IPS-15b (cell line): ENCODE measurements at regions not wholly inside any gene's neighbourhood (a gene's known extent, or its start where the extent isn't known, plus 50 kb on each side); places are given as distances from the start of the nearest gene placed in this dataset.

Experiments
- H3K27me3 ChIP-seq: one replicate; pipeline ENCODE4 v1.6.1; 2013; ENCODE audit warnings: low read length; ENCODE audit not compliant: control insufficient read depth, insufficient read depth
- H3K36me3 ChIP-seq: one replicate; pipeline ENCODE4 v1.6.1; 2013; ENCODE audit warnings: low read length; ENCODE audit not compliant: control insufficient read depth, insufficient read depth
- H3K4me1 ChIP-seq: one replicate; pipeline ENCODE4 v1.6.1; 2013; ENCODE audit warnings: mild to moderate bottlenecking, low read length; ENCODE audit not compliant: control insufficient read depth, insufficient read depth
- H3K4me3 ChIP-seq: one replicate; pipeline ENCODE4 v1.5.1; 2013; ENCODE audit warnings: low read depth, low read length
- H3K9ac ChIP-seq: one replicate; pipeline ENCODE4 v1.6.1; 2013; ENCODE audit warnings: low read depth, mild to moderate bottlenecking, low read length
- H3K9me3 ChIP-seq: one replicate; pipeline ENCODE4 v1.6.1; 2013; ENCODE audit warnings: mild to moderate bottlenecking, low read length; ENCODE audit not compliant: control insufficient read depth, insufficient read depth

GRCh38 chr2:120591572-120591971 lies 144.1 kb upstream of the GLI2 start:
- Histone ChIP-seq H3K36me3 (no peaks in the 10 kb centered on the region), H3K4me1 (peaks cover 8% of the 10 kb centered on the region), H3K9ac (no peak overlapping the region), H3K9me3 (no peaks in the 10 kb centered on the region), H3K27me3 (peaks cover 33% of the 10 kb centered on the region), H3K4me3 (no peak overlapping the region)

GRCh38 chr2:120592084-120592483 lies 143.6 kb upstream of the GLI2 start:
- Histone ChIP-seq H3K4me3 (no peak overlapping the region), H3K9ac (no peak overlapping the region), H3K36me3 (no peaks in the 10 kb centered on the region), H3K27me3 (peaks cover 30% of the 10 kb centered on the region), H3K9me3 (no peaks in the 10 kb centered on the region), H3K4me1 (peaks cover 8% of the 10 kb centered on the region)

- no peak overlapping the region for H3K4me3 ChIP-seq
- peaks cover 18% of the 10 kb centered on the region for H3K27me3 ChIP-seq
- peaks cover 3% of the 10 kb centered on the region for H3K4me1 ChIP-seq
- no peaks in the 10 kb centered on the region for H3K36me3 ChIP-seq
- H3K9me3 ChIP-seq = no peaks in the 10 kb centered on the region
- no peak overlapping the region for H3K9ac ChIP-seq
Measured at GRCh38 chr2:120593921-120594686, 141.6 kb upstream of the GLI2 start.

- no peaks in the 10 kb centered on the region for H3K9me3 ChIP-seq
- H3K4me3 ChIP-seq = no peak overlapping the region
- no peak overlapping the region for H3K9ac ChIP-seq
- no peaks in the 10 kb centered on the region for H3K36me3 ChIP-seq
- peaks cover 8% of the 10 kb centered on the region for H3K27me3 ChIP-seq
- H3K4me1 ChIP-seq = peaks cover 3% of the 10 kb centered on the region
Measured at GRCh38 chr2:120594856-120595685, 140.6 kb upstream of the GLI2 start.

- Histone ChIP-seq H3K9ac (no peak overlapping the region), H3K4me1 (peaks cover 3% of the 10 kb centered on the region), H3K4me3 (no peak overlapping the region), H3K36me3 (no peaks in the 10 kb centered on the region), H3K27me3 (peaks cover 3% of the 10 kb centered on the region), H3K9me3 (no peaks in the 10 kb centered on the region)
Measured at GRCh38 chr2:120595739-120596138, 139.9 kb upstream of the GLI2 start.

GRCh38 chr2:120596191-120596811 lies 139.4 kb upstream of the GLI2 start:
- no peaks in the 10 kb centered on the region for H3K9me3 ChIP-seq
- peaks cover 3% of the 10 kb centered on the region for H3K4me1 ChIP-seq
- H3K27me3 ChIP-seq = no peaks in the 10 kb centered on the region
- H3K36me3 ChIP-seq = no peaks in the 10 kb centered on the region
- no peak overlapping the region for H3K9ac ChIP-seq
- H3K4me3 ChIP-seq = no peak overlapping the region

- Histone ChIP-seq H3K4me1 (peaks cover 3% of the 10 kb centered on the region), H3K9me3 (no peaks in the 10 kb centered on the region), H3K9ac (no peak overlapping the region), H3K27me3 (no peaks in the 10 kb centered on the region), H3K36me3 (no peaks in the 10 kb centered on the region), H3K4me3 (no peak overlapping the region)
Measured at GRCh38 chr2:120596990-120597594, 138.6 kb upstream of the GLI2 start.

- Histone ChIP-seq H3K36me3 (no peaks in the 10 kb centered on the region), H3K27me3 (no peaks in the 10 kb centered on the region), H3K9ac (no peak overlapping the region), H3K4me1 (peaks cover 3% of the 10 kb centered on the region), H3K4me3 (no peak overlapping the region), H3K9me3 (no peaks in the 10 kb centered on the region)
Measured at GRCh38 chr2:120597595-120598193, 138.0 kb upstream of the GLI2 start.

- Histone ChIP-seq H3K4me1 (peaks cover 3% of the 10 kb centered on the region), H3K4me3 (no peak overlapping the region), H3K36me3 (no peaks in the 10 kb centered on the region), H3K9me3 (no peaks in the 10 kb centered on the region), H3K9ac (no peak overlapping the region), H3K27me3 (no peaks in the 10 kb centered on the region)
Measured at GRCh38 chr2:120598416-120598815, 137.3 kb upstream of the GLI2 start.

- Histone ChIP-seq H3K4me3 (no peak overlapping the region), H3K9me3 (no peaks in the 10 kb centered on the region), H3K36me3 (no peaks in the 10 kb centered on the region), H3K4me1 (peaks cover 3% of the 10 kb centered on the region), H3K9ac (no peak overlapping the region), H3K27me3 (no peaks in the 10 kb centered on the region)
Measured at GRCh38 chr2:120599072-120599471, 136.6 kb upstream of the GLI2 start.

- Histone ChIP-seq H3K36me3 (no peaks in the 10 kb centered on the region), H3K4me3 (no peak overlapping the region)
Measured at GRCh38 chr2:120599656-120600055, 136.0 kb upstream of the GLI2 start.

More at GRCh38 chr2:120599656-120600055, 136.0 kb upstream of the GLI2 start:
- Histone ChIP-seq H3K4me1 (peaks cover 3% of the 10 kb centered on the region), H3K9me3 (no peaks in the 10 kb centered on the region), H3K9ac (no peak overlapping the region), H3K27me3 (no peaks in the 10 kb centered on the region)
